Embryonic facial prominence (tissue), 1 donor: ENCODE measurements at regions not wholly inside any gene's neighbourhood (a gene's known extent, or its start where the extent isn't known, plus 50 kb on each side); places are given as distances from the start of the nearest gene placed in this dataset.
"Not testable (repeated sequence)": the region's sequence is repeated elsewhere in the genome, so short reads cannot be mapped to it uniquely, and the experiment has no call there.

Experiments
- DNase-seq: peaks from one replicate; pipeline ENCODE4 v3.0.0-alpha.2; 2016; ENCODE audit errors: extremely low spot score

DNA sequence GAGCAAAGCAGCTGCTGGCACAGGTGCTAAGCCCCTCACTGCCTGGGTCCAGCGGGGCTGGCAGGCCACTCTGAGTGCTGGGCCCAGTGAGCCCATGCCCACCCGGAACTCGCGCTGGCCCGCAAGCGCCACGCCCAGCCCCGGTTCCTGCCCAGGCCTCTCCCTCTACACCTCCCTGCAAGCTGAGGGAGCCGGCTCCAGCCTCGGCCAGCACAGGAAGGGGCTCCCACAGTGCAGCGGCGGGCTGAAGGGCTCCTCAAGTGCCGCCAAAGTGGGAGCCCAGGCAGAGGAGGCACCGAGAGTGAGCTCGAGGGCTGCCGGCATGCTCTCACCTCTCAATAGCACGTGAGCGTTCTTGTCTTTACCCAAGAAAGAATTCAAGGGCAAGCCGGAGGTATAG lies 219.5 kb upstream of the FRG2C start:
- not testable (repeated sequence) for DNase-seq

DNA sequence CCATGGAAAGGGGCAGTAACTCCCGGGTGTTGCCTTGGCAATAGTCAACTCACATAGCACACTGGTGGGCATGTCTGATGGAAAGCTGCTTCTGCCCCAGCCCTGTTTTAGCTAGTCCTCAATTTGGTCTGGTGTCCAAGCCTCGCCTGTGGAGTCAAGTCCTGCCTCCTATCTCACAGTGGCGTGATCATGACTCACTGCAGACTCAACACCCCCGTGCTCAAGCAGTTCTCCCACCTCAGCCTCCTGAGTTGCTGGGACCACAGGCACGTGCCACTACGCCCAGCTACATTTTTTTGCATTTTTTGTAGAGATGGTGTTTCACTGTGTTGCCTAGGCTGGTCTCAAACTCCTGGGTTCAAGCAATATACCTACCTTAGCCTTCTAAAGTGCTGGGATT lies 218.9 kb upstream of the FRG2C start:
- DNase-seq: not testable (repeated sequence)

- not testable (repeated sequence) for DNase-seq
Observed at GRCh38 chr3:75446948-75447347, 217.2 kb upstream of the FRG2C start.

- not testable (repeated sequence) for DNase-seq
Observed at GRCh38 chr3:75453328-75453727, 210.8 kb upstream of the FRG2C start.

DNA sequence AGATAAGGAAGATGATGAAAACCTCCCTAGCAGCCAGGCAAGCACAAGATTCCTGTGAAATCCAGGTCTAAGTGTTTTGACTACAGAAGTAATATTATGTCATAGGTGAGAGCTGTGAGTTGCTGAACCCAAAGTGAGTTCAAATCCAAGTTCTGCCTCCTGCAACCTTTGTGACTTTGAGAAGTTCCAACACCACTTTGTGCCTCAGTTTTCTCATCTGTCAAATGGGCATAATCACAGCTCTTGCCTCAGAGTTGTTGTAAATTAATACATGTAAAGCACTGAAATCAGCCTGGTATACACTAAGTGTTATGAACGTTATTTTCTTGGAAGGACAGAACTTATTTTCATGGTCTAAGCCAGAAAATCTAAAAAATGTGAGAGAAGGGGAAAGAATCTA lies 210.3 kb upstream of the FRG2C start:
- DNase-seq: not testable (repeated sequence)

DNA sequence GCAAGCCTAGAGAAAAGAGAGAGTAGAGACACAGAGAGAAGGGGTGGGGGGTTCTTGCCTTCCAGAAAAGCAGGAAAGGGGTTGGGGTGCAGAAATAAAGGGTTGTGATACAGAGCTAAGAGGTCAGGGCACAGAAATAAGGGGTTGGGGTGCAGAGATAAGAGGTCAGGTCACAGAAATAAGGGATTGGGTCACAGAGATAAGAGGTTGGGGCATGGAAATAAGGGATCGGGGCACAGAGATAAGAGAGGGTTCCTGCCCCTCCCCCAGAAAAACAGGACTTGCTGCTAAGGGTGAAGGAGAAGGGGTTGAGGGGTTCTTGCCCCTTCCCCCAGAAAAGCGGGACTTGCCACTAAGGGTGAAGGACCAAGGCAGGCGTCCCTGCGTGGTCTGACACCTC lies 189.6 kb upstream of the FRG2C start:
- DNase-seq: not testable (repeated sequence)

- DNase-seq: not testable (repeated sequence)
Observed at GRCh38 chr3:75496600-75496999, 167.5 kb upstream of the FRG2C start.

GRCh38 chr3:75500357-75500756 lies 163.8 kb upstream of the FRG2C start:
- not testable (repeated sequence) for DNase-seq

DNA sequence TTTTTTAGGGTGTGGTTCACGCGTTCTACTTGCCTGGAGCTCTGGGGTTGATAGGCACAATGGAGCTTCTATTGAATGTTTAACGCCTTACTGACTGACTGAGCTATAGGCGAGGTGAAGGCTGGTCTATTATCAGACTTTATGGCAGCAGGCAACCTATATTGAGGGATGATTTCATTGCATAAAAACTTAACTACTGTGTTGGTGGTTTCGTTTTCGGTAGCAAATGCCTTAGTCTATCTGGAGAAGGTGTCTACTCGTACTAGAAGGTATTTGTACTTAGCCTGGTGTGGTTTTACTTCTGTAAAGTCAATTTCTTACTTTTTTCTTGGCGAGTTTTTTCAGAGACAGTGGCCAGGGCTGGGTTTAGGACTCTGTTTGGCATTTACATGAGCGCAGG lies 162.0 kb upstream of the FRG2C start:
- not testable (repeated sequence) for DNase-seq

GRCh38 chr3:75502769-75503756 lies 161.1 kb upstream of the FRG2C start:
- not testable (repeated sequence) for DNase-seq

GRCh38 chr3:75506603-75507002 lies 157.5 kb upstream of the FRG2C start:
- DNase-seq: no peak

DNA sequence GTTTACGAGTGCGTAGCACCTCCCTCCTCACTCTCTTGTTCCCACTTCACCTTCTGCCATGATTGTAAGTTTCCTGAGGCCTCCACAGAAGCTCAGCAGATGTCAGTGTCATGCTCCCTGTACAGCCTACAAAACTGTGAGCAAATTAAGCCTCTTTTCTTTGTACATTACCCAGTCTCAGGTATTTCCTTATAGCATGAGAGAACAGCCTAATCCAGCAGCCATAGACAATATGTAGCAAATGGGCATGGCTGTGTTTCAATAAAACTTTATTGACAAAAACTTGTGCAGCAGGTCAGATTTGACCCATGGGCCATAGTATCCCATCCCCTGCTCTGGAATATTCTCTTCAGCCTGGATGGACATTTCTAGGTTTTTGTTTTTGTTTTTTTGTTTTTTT lies 156.2 kb upstream of the FRG2C start:
- DNase-seq: not testable (repeated sequence)

- DNase-seq: not testable (repeated sequence)
Observed at GRCh38 chr3:75527657-75528056, 136.5 kb upstream of the FRG2C start.

DNA sequence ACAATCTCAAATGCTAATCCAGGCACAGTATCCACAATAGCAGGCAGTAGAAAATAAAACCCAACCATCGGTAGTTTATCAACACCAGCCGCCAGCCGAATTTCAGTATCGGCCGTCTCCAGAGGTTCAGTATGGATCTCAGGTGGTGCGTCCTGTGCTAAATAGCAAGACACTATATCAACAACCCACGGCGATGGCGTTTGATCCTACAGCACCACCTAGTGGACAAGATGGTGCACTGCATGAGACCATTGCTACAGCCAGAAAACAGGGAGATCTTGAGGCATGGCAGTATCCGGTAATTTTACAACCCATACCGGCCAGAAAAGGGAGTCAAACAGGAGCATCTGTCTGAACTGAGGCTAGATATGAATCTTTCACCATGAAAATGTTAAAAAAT lies 112.0 kb upstream of the FRG2C start:
- not testable (repeated sequence) for DNase-seq

DNA sequence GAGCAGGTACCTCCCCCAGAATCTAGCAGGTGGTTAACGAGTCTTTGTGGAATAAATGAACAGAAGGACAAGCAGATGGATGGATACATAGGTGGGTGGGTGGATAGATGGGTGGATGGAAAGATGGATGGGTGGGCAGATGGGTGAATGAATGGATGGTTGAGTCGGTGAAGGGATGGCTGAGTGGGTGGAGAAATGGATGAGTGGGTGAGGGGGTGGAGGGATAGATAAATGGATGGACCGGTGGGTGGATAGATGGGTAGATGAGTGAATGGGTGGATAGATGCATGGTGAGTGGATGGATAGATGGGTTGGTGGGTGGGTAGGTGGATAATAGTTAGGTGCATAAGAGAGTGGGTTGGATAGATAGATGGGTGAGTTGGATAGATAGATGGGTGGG lies 99.7 kb upstream of the FRG2C start:
- not testable (repeated sequence) for DNase-seq

- DNase-seq: not testable (repeated sequence)
Observed at GRCh38 chr3:75572303-75572702, 91.8 kb upstream of the FRG2C start.

GRCh38 chr3:75579091-75579490 lies 85.0 kb upstream of the FRG2C start:
- not testable (repeated sequence) for DNase-seq

DNA sequence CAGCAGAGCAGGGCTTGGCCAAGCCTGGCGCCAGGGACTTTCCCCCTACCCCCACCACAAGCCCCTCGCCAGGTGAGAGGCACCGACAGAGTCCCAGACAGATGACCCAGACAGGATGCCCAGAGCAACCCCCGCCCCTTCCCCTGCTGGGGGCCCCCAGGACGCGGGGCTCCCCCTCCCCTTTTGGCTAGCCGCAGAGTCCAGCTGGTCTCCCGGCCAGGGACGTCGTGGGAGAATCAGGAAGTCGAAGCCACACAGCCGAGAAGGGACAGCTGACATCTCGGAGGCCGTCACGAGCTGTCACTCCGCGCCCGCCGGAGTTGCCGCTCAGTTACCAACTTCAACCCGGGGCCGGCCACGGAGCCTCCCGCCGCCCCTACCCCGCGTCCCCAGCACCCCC lies 84.6 kb upstream of the FRG2C start:
- DNase-seq: not testable (repeated sequence)

GRCh38 chr3:75579981-75580782 lies 83.9 kb upstream of the FRG2C start:
- DNase-seq: not testable (repeated sequence)

DNA sequence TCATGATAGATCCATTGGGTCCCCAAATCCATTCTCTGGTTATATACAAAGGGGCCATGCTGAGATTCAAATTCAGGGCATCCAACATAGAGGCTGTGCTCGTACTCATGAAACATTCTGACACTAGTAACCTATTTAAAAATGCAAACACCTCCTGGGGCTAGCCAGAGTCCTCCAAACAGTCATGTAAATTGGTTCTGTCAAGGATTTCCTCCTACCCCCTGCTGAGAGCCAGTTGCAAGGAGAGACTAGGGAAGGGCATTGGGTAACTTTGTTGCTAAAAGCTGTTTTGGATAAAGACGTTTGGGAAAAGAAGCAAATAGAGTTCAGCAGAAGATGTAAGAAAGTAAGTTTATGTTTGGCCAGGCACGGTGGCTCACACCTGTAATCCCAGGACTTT lies 81.6 kb upstream of the FRG2C start:
- DNase-seq: not testable (repeated sequence)

GRCh38 chr3:75583116-75583515 lies 81.0 kb upstream of the FRG2C start:
- DNase-seq: not testable (repeated sequence)

GRCh38 chr3:75587695-75588094 lies 76.4 kb upstream of the FRG2C start:
- DNase-seq: not testable (repeated sequence)
